SU-DHL-6 (cell line): ENCODE measurements at regions not wholly inside any gene's neighbourhood (a gene's known extent, or its start where the extent isn't known, plus 50 kb on each side); places are given as distances from the start of the nearest gene placed in this dataset.

ENCODE experiments used
- H2AFZ ChIP-seq: fragments of 200-600 bp; sonication (generic); 2 replicates; pipeline ENCODE4 v1.6.1; 2014; ENCODE audit warnings: low read depth, mild to moderate bottlenecking, moderate library complexity, mixed read lengths, antibody characterized with exemption, low read length; ENCODE audit not compliant: severe bottlenecking
- H3F3A ChIP-seq: fragments of 200-600 bp; shearing (Covaris generic); 2 replicates; pipeline ENCODE4 v1.6.0; 2016; ENCODE audit warnings: antibody characterized with exemption, mild to moderate bottlenecking; ENCODE audit not compliant: insufficient read depth
- H3K27ac ChIP-seq: fragments of 200-600 bp; sonication (generic); 2 replicates; pipeline ENCODE4 v1.5.1; 2016; ENCODE audit warnings: low read depth, mild to moderate bottlenecking, low read length, moderate library complexity, mixed read lengths
- H3K27me3 ChIP-seq: fragments of 200-600 bp; sonication (generic), shearing (Covaris generic); 2 replicates; pipeline ENCODE4 v1.6.0; 2014; ENCODE audit warnings: mild to moderate bottlenecking, low read length
- H3K36me3 ChIP-seq: fragments of 200-600 bp; sonication (generic); 2 replicates; pipeline ENCODE4 v1.6.1; 2014; ENCODE audit warnings: mild to moderate bottlenecking, low read length, mixed read lengths
- H3K4me2 ChIP-seq: fragments of 300-600, 200-600 bp; shearing (Covaris generic), sonication (generic); 2 replicates; pipeline ENCODE4 v1.6.0; 2014; ENCODE audit warnings: low read length, low read depth, mild to moderate bottlenecking; ENCODE audit not compliant: poor library complexity, severe bottlenecking
- H3K4me3 ChIP-seq: fragments of 200-600 bp; sonication (generic); 2 replicates; pipeline ENCODE4 v1.5.1; 2014; ENCODE audit warnings: antibody characterized with exemption, low read length, mild to moderate bottlenecking, mixed read lengths; ENCODE audit not compliant: insufficient read depth, poor library complexity, severe bottlenecking
- H3K79me2 ChIP-seq: fragments of 200-600 bp; sonication (generic); 2 replicates; pipeline ENCODE4 v1.6.1; 2014; ENCODE audit warnings: mild to moderate bottlenecking, low read length, moderate library complexity; ENCODE audit not compliant: insufficient read depth
- H3K9ac ChIP-seq: fragments of 200-600 bp; sonication (generic); 2 replicates; pipeline ENCODE4 v1.7.0; 2014; ENCODE audit warnings: mild to moderate bottlenecking, low read length
- H3K9me2 ChIP-seq: fragments of 200-600 bp; sonication (generic); replicated peaks from 2 replicates; pipeline ENCODE4 v1.6.1; 2014; ENCODE audit warnings: low read length; ENCODE audit not compliant: insufficient read depth
- H3K9me3 ChIP-seq: fragments of 200-600 bp; sonication (generic); 2 replicates; pipeline ENCODE4 v1.6.1; 2014; ENCODE audit warnings: low read length, mixed read lengths; ENCODE audit not compliant: insufficient read depth
- H4K20me1 ChIP-seq: fragments of 200-600 bp; sonication (generic); 2 replicates; pipeline ENCODE4 v1.6.1; 2014; ENCODE audit warnings: low read depth, mild to moderate bottlenecking, antibody characterized with exemption, low read length, moderate library complexity, mixed read lengths
- EZH2phosphoT487 ChIP-seq: fragments of 200-600 bp; sonication (generic), shearing (Covaris generic); conservative IDR thresholded peaks from 2 replicates; pipeline ENCODE4 v1.6.1; 2018; ENCODE audit warnings: mild to moderate bottlenecking, antibody characterized with exemption, low read length, moderate library complexity, mixed read lengths
- TF ChIP-seq, protein P1 (sequence below): fragments of 200-600 bp; sonication (generic); IDR thresholded peaks from one replicate; pipeline ENCODE4 v1.5.1; 2017; ENCODE audit warnings: antibody characterized with exemption, mild to moderate bottlenecking, low read length, moderate library complexity; ENCODE audit not compliant: insufficient read depth, poor library complexity, severe bottlenecking

DNA sequence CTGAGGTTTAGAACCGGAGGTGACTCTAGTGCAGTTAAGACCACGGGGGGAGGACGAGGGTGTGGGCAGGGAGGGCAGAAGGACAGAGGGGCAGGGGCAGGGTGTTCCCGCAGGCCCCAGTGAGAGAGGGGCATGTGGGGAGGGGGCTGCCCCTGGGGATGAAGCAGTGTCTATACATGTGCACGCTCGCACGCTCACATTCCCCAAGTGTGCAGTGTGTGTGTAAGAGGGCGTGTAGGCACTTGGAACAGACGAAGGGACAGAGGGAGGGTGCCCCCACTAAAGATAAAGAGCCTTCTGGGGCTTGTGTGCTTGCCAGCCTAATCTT lies 69.5 kb upstream of the MEF2A start:
- no peak overlapping the region for H3K27ac ChIP-seq
- no peak overlapping the region for H3K9ac ChIP-seq
- no peaks in the 10 kb centered on the region for H3K27me3 ChIP-seq
- H3K9me3 ChIP-seq, result no peaks in the 10 kb centered on the region
- no peaks in the 10 kb centered on the region for H3K79me2 ChIP-seq
- no peak overlapping the region for H2AFZ ChIP-seq
- H3F3A ChIP-seq, result no peaks in the 10 kb centered on the region
- TF ChIP-seq, protein P1, sequence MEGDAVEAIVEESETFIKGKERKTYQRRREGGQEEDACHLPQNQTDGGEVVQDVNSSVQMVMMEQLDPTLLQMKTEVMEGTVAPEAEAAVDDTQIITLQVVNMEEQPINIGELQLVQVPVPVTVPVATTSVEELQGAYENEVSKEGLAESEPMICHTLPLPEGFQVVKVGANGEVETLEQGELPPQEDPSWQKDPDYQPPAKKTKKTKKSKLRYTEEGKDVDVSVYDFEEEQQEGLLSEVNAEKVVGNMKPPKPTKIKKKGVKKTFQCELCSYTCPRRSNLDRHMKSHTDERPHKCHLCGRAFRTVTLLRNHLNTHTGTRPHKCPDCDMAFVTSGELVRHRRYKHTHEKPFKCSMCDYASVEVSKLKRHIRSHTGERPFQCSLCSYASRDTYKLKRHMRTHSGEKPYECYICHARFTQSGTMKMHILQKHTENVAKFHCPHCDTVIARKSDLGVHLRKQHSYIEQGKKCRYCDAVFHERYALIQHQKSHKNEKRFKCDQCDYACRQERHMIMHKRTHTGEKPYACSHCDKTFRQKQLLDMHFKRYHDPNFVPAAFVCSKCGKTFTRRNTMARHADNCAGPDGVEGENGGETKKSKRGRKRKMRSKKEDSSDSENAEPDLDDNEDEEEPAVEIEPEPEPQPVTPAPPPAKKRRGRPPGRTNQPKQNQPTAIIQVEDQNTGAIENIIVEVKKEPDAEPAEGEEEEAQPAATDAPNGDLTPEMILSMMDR, result no peak
- TF ChIP-seq EZH2phosphoT487, result no peak
- H3K36me3 ChIP-seq, result no peaks in the 10 kb centered on the region
- no peaks in the 10 kb centered on the region for H3K9me2 ChIP-seq
- no peaks in the 10 kb centered on the region for H4K20me1 ChIP-seq
- no peak overlapping the region for H3K4me2 ChIP-seq
- no peak overlapping the region for H3K4me3 ChIP-seq

DNA sequence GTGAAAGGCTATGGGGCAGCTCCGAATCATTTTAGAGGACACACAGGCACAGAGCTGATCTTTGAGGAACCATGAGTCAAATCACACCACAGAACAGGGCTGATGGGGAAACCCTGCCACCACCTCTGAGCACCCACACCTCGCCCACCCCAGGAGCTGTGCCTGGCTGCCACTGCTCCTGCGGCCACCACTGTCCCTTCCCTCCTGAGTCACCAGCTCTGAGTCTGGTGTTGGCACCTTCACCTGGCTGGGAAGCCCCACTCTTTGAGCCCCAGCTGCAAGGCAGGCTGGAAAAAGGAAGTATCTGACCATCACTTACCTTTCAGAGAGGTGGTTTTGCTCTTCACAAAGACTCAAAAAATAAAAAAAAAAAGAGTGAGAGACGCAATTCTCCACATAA lies 63.6 kb upstream of the MEF2A start:
- no peaks in the 10 kb centered on the region for H3K27me3 ChIP-seq

DNA sequence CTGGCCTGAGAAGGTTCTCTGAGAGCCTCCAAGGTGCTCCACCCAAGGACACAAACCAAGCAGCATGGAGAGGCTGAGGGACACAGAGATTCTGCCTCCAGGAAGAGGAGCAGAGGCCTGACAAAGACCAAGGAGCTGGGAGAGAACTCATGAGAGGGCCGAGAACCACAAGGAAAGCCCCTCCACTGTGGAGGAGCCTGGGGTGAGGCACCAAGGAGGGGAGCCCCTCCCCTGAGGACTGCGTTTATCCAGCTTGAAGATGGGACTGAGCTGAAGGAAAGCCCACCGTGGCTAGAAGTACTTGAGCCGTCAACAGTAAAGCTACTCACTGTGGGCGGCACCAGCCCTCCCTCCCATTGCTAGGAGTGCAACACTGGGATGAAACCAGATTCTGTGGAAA lies 63.1 kb upstream of the MEF2A start:
- no peaks in the 10 kb centered on the region for H3K27me3 ChIP-seq
- H3K9me3 ChIP-seq, result no peaks in the 10 kb centered on the region
- no peak overlapping the region for H3K4me3 ChIP-seq
- TF ChIP-seq, protein P1, result no peak
- TF ChIP-seq EZH2phosphoT487, result no peak
- H3K9ac ChIP-seq, result no peak overlapping the region
- no peak overlapping the region for H3K4me2 ChIP-seq
- H3F3A ChIP-seq, result no peaks in the 10 kb centered on the region
- no peaks in the 10 kb centered on the region for H3K79me2 ChIP-seq
- H4K20me1 ChIP-seq, result no peaks in the 10 kb centered on the region
- no peak overlapping the region for H2AFZ ChIP-seq
- no peak overlapping the region for H3K27ac ChIP-seq
- H3K36me3 ChIP-seq, result no peaks in the 10 kb centered on the region
- no peaks in the 10 kb centered on the region for H3K9me2 ChIP-seq

More for the DNA sequence above, 63.6 kb upstream of the MEF2A start:
- no peaks in the 10 kb centered on the region for H3K36me3 ChIP-seq
- H3K9me2 ChIP-seq, result no peaks in the 10 kb centered on the region
- H3F3A ChIP-seq, result no peaks in the 10 kb centered on the region
- H2AFZ ChIP-seq, result no peak overlapping the region
- H3K27ac ChIP-seq, result no peak overlapping the region
- H3K79me2 ChIP-seq, result no peaks in the 10 kb centered on the region
- H3K4me3 ChIP-seq, result no peak overlapping the region
- H3K9me3 ChIP-seq, result no peaks in the 10 kb centered on the region
- H4K20me1 ChIP-seq, result no peaks in the 10 kb centered on the region
- H3K9ac ChIP-seq, result no peak overlapping the region
- no peak overlapping the region for H3K4me2 ChIP-seq
- TF ChIP-seq EZH2phosphoT487, result no peak
- TF ChIP-seq, protein P1, result no peak

DNA sequence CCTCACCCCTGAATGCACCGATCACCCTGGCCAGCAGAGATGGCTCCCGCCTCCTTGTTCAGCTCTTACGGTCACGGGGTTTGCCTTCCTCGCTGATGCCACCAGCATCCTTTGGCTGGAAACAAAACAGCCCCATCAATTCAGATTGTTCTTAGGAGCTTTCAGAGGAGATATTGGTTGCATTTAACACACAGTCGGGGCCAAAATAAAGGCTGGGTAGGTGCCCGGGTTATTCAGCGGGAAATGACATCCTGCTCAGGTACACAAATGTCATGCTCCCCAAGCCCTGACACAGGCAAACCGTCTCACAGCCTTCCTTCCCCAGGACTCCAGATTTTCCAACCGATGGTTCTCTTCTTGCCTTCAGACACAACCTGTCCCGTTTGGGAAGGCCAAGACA lies 62.4 kb upstream of the MEF2A start:
- no peaks in the 10 kb centered on the region for H4K20me1 ChIP-seq
- no peaks in the 10 kb centered on the region for H3K9me3 ChIP-seq
- no peaks in the 10 kb centered on the region for H3K27me3 ChIP-seq
- H3K9ac ChIP-seq, result no peak overlapping the region
- no peaks in the 10 kb centered on the region for H3K36me3 ChIP-seq
- no peak overlapping the region for H3K4me2 ChIP-seq
- H3K4me3 ChIP-seq, result no peak overlapping the region
- no peak overlapping the region for H2AFZ ChIP-seq
- no peaks in the 10 kb centered on the region for H3K9me2 ChIP-seq
- H3K27ac ChIP-seq, result no peak overlapping the region
- H3F3A ChIP-seq, result no peaks in the 10 kb centered on the region
- H3K79me2 ChIP-seq, result no peaks in the 10 kb centered on the region
- TF ChIP-seq, protein P1, result no peak
